ENCODE measurements at regions not wholly inside any gene's neighbourhood (a gene's known extent, or its start where the extent isn't known, plus 50 kb on each side); places are given as distances from the start of the nearest gene placed in this dataset.

DNA sequence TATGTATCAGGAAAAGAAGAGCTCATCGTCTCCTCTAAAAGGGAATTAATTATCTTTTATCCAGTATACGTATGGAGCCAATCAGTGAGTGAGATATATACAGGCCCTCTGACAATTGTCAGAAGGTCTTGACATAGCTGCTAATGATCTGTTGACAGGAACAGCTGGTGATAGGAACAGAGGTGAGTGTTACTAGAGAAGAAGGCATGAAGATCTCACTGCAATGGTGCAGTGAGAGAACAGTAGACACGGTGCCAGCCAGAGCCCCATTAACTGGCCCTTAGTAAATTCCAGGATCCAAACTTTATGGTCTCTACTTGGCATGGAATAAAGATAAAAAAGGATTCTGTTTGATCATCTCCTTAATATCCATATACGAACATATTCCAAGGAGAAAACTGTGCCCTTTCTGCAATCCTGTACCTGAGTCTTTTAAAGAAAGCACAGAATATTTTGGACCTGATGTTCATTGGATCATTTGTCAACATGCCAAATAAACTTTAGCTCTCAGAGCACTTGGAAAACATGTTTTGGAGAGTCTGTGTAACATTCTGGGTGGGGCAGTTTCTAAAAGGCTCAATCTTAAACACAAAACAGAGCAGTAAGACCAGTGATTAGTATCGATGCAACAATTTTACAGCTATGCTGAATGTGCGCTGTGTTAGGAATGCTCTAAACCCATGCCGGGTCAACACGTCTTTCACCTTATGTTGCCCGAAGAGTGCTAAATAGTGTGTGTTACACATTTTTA, 135.8 kb upstream of the CITED2 start:
- DNase-seq (ENCODE audit: low read depth) = no peak
- H3K4me3 ChIP-seq (ENCODE audit: low read length) = no peak overlapping the region
- no peak for TF ChIP-seq CTCF (conservative IDR thresholded peaks at IDR 0.05; ENCODE audit: low read depth, low read length)

DNA sequence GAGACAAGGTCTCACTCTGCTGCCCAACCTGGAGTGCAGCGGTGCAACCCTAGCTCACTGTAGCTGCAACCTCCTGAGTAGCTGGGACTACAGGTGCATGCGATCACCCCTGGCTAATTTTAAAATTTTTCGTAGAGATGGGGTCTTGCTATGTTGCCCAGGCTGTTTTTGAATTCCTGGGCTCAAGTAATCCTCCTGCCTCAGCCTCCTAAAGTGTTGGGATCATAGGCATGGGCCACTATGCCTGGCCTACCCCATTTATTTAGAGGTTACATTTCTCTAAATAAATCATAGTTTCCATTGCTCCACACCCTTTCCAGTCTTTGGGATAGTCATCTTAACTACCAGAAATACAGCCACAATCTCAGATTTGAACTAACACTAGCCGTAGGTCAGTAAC, 134.7 kb upstream of the CITED2 start:
- no peak overlapping the region for H3K4me3 ChIP-seq (ENCODE audit: low read length)

DNA sequence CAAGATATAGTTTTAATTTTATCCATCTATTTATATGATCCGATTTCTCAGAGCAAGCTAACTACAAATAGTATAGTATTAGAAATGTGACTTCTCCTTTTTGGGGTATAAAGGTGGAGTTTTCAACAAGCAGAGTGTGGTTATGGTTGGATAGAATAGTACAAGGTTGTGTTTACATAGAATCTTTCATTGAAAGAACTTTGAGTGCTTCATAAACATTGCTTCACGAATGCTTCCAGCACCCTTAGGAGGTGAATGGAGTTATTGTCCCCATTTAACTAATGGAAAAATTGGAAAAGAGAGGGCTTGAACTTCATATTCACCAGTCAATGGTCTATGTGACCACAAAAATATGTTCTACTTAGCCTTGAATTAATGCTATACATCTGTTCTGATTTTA, 134.1 kb upstream of the CITED2 start:
- no peak for TF ChIP-seq CTCF (conservative IDR thresholded peaks at IDR 0.05; ENCODE audit: low read depth, low read length)
- DNase-seq (ENCODE audit: low read depth) = no peak

More for the DNA sequence above, 134.7 kb upstream of the CITED2 start:
- TF ChIP-seq CTCF (conservative IDR thresholded peaks at IDR 0.05; ENCODE audit: low read depth, low read length) = no peak
- no peak for DNase-seq (ENCODE audit: low read depth)

GRCh38 chr6:139508023-139508422, 133.6 kb upstream of the CITED2 start:
- H3K4me3 ChIP-seq (ENCODE audit: low read length) = no peak overlapping the region
- no peak for DNase-seq (ENCODE audit: low read depth)
- no peak for TF ChIP-seq CTCF (conservative IDR thresholded peaks at IDR 0.05; ENCODE audit: low read depth, low read length)

More for the DNA sequence above, 134.1 kb upstream of the CITED2 start:
- H3K4me3 ChIP-seq (ENCODE audit: low read length) = no peak overlapping the region

GRCh38 chr6:139500977-139501376, 126.5 kb upstream of the CITED2 start:
- no peak overlapping the region for H3K4me3 ChIP-seq (ENCODE audit: low read length)
- DNase-seq (ENCODE audit: low read depth) = no peak
- TF ChIP-seq CTCF (conservative IDR thresholded peaks at IDR 0.05; ENCODE audit: low read depth, low read length) = no peak

GRCh38 chr6:139498715-139499114, 124.3 kb upstream of the CITED2 start:
- no peak for DNase-seq (ENCODE audit: low read depth)
- no peak overlapping the region for H3K4me3 ChIP-seq (ENCODE audit: low read length)
- no peak for TF ChIP-seq CTCF (conservative IDR thresholded peaks at IDR 0.05; ENCODE audit: low read depth, low read length)

- H3K4me3 ChIP-seq (ENCODE audit: low read length) = no peak overlapping the region
- TF ChIP-seq CTCF (conservative IDR thresholded peaks at IDR 0.05; ENCODE audit: low read depth, low read length) = no peak
- DNase-seq (ENCODE audit: low read depth) = no peak
Observed at GRCh38 chr6:139497345-139497961, 123.0 kb upstream of the CITED2 start.
